ENCODE measurements at regions not wholly inside any gene's neighbourhood (a gene's known extent, or its start where the extent isn't known, plus 50 kb on each side); places are given as distances from the start of the nearest gene placed in this dataset.

- no peak for DNase-seq (ENCODE audit: low spot score)
- H3K27me3 ChIP-seq (replicated peaks; ENCODE audit: insufficient read depth, low read depth, low read length, poor library complexity), result no peaks in the 10 kb centered on the region
- no peaks in the 10 kb centered on the region for H3K36me3 ChIP-seq (ENCODE audit: insufficient read depth, low read length, poor library complexity, severe bottlenecking)
- TF ChIP-seq EZH2 (IDR thresholded peaks at IDR 0.05; ENCODE audit: borderline replicate concordance, low read depth, low read length, poor library complexity, severe bottlenecking) (no peak), CTCF (conservative IDR thresholded peaks at IDR 0.05; ENCODE audit: low read depth, low read length) (no peak)
- no peak overlapping the region for H3K4me3 ChIP-seq (ENCODE audit: low read depth, low read length, poor library complexity, severe bottlenecking)
- intact Hi-C loops (cut with micrococcal nuclease; ENCODE audit: unreplicated experiment), result loop anchor here (10.0 kb wide), 1 partner anchor 371 kb away; the partner anchor contains the start of gene ID2
- CTCF ChIA-PET, result no interaction called here
- H3K9me3 ChIP-seq (ENCODE audit: low read depth, low read length, poor library complexity, severe bottlenecking), result no peaks in the 10 kb centered on the region
- H3K4me1 ChIP-seq (ENCODE audit: insufficient read depth, low read length, poor library complexity, severe bottlenecking), result peaks cover 20% of the 10 kb centered on the region
- no peak overlapping the region for H3K27ac ChIP-seq (ENCODE audit: low read depth, low read length, poor library complexity, severe bottlenecking)
- no TSS peak for BruUV-seq (replicated peaks)
- POLR2A ChIA-PET (ENCODE audit: low non-redundant PET), result no interaction called here
Measured at GRCh38 chr2:8314063-8314462, 367.8 kb upstream of the ID2 start.

- POLR2A ChIA-PET (ENCODE audit: low non-redundant PET), result no interaction called here
- intact Hi-C loops (cut with micrococcal nuclease; ENCODE audit: unreplicated experiment), result loop anchor here (10.0 kb wide), 1 partner anchor 369 kb away; the partner anchor contains the start of gene ID2
- BruUV-seq (replicated peaks), result no TSS peak
- CTCF ChIA-PET, result no interaction called here
- no peaks in the 10 kb centered on the region for H3K36me3 ChIP-seq (ENCODE audit: insufficient read depth, low read length, poor library complexity, severe bottlenecking)
- peaks cover 20% of the 10 kb centered on the region for H3K4me1 ChIP-seq (ENCODE audit: insufficient read depth, low read length, poor library complexity, severe bottlenecking)
- TF ChIP-seq CTCF (conservative IDR thresholded peaks at IDR 0.05; ENCODE audit: low read depth, low read length) (no peak), EZH2 (IDR thresholded peaks at IDR 0.05; ENCODE audit: borderline replicate concordance, low read depth, low read length, poor library complexity, severe bottlenecking) (no peak)
- DNase-seq (ENCODE audit: low spot score), result no peak
- H3K27me3 ChIP-seq (replicated peaks; ENCODE audit: insufficient read depth, low read depth, low read length, poor library complexity), result no peaks in the 10 kb centered on the region
- H3K4me3 ChIP-seq (ENCODE audit: low read depth, low read length, poor library complexity, severe bottlenecking), result no peak overlapping the region
- H3K27ac ChIP-seq (ENCODE audit: low read depth, low read length, poor library complexity, severe bottlenecking), result no peak overlapping the region
- H3K9me3 ChIP-seq (ENCODE audit: low read depth, low read length, poor library complexity, severe bottlenecking), result no peaks in the 10 kb centered on the region
Measured at GRCh38 chr2:8315531-8316165, 366.2 kb upstream of the ID2 start.

GRCh38 chr2:8316356-8316755 lies 365.5 kb upstream of the ID2 start:
- CTCF ChIA-PET, result no interaction called here

More at GRCh38 chr2:8316356-8316755, 365.5 kb upstream of the ID2 start:
- no peak for TF ChIP-seq CTCF (conservative IDR thresholded peaks at IDR 0.05; ENCODE audit: low read depth, low read length)
- no peak for TF ChIP-seq EZH2 (IDR thresholded peaks at IDR 0.05; ENCODE audit: borderline replicate concordance, low read depth, low read length, poor library complexity, severe bottlenecking)
- no peak overlapping the region for H3K27ac ChIP-seq (ENCODE audit: low read depth, low read length, poor library complexity, severe bottlenecking)
- DNase-seq (ENCODE audit: low spot score), result no peak
- POLR2A ChIA-PET (ENCODE audit: low non-redundant PET), result no interaction called here
- H3K36me3 ChIP-seq (ENCODE audit: insufficient read depth, low read length, poor library complexity, severe bottlenecking), result no peaks in the 10 kb centered on the region
- no TSS peak for BruUV-seq (replicated peaks)
- no peaks in the 10 kb centered on the region for H3K27me3 ChIP-seq (replicated peaks; ENCODE audit: insufficient read depth, low read depth, low read length, poor library complexity)
- H3K9me3 ChIP-seq (ENCODE audit: low read depth, low read length, poor library complexity, severe bottlenecking), result no peaks in the 10 kb centered on the region
- no peak overlapping the region for H3K4me3 ChIP-seq (ENCODE audit: low read depth, low read length, poor library complexity, severe bottlenecking)
- intact Hi-C loops (cut with micrococcal nuclease; ENCODE audit: unreplicated experiment), result loop anchor here (10.0 kb wide), 1 partner anchor 368 kb away; the partner anchor contains the start of gene ID2
- peaks cover 20% of the 10 kb centered on the region for H3K4me1 ChIP-seq (ENCODE audit: insufficient read depth, low read length, poor library complexity, severe bottlenecking)
